Peyer's patch (tissue), 4 donors: ENCODE measurements at regions not wholly inside any gene's neighbourhood (a gene's known extent, or its start where the extent isn't known, plus 50 kb on each side); places are given as distances from the start of the nearest gene placed in this dataset.

Experiments used
- CTCF ChIP-seq, 6 experiments: fragments of 450-650 bp in 4 of 6; fragments of 200-600 bp in 2 of 6; sonication (generic) in 1 of 6; IDR thresholded peaks; one replicate each; pipeline ENCODE4 v1.5.1; 2017 to 2019; ENCODE audit warnings: antibody characterized with exemption in 6 of 6, mild to moderate bottlenecking in 3 of 6, moderate library complexity in 1 of 6
- POLR2A ChIP-seq, 2 donors: fragments of 450-650 bp; IDR thresholded peaks; one replicate each; pipeline ENCODE4 v1.5.1; 2017; ENCODE audit warnings: antibody characterized with exemption in 2 of 2, mild to moderate bottlenecking in 2 of 2, moderate library complexity in 2 of 2

- TF ChIP-seq CTCF (IDR thresholded peaks at IDR 0.05) (no peak), POLR2A (IDR thresholded peaks at IDR 0.05) (no peak)
Observed at GRCh38 chr15:53226559-53226958, 436.4 kb upstream of the ONECUT1 start.
